Stimulated activated CD4-positive, alpha-beta T cell treated with anti-CD3 and anti-CD28 coated beads, Interleukin-4, amount 100 ng/mL, for 24 hours (primary cell): ENCODE measurements at regions not wholly inside any gene's neighbourhood (a gene's known extent, or its start where the extent isn't known, plus 50 kb on each side); places are given as distances from the start of the nearest gene placed in this dataset.

Experiments used
- DNase-seq: peaks from one replicate; pipeline ENCODE4 v3.0.0-alpha.2; 2020

DNA sequence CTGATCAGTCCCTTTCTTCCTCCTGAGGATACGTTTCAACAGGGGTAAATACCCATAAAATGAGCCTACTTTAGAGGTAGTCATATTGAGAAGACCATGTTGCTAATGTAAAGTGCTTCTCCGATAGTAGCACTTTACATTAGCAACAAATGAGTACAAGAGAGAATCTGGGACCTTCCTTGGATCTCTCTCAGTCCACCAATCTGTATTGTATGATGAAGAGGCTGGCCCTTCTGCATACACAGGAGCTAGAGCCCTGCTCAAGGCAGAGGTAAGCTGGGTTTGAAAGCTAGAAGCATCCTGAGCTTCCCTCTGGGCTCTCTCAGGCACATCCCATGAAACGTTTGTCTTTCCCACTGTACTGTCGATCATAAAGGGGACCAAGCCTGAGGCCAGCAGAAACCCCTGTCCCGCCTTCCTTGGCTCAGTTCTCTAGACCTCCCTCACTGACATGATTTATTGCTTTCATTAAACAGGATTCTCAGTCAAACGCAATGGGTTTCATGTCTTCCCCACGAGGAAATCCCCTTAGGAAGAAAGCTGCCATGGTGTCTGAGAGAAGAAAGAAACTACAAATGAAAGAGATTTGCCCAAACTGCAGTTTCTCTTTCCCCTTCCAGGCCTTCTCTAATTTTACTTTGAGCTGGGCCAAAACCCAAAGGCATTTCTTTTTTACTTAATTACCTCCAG, 62.8 kb upstream of the BCAR3 start:
- DNase-seq, result no peak

DNA sequence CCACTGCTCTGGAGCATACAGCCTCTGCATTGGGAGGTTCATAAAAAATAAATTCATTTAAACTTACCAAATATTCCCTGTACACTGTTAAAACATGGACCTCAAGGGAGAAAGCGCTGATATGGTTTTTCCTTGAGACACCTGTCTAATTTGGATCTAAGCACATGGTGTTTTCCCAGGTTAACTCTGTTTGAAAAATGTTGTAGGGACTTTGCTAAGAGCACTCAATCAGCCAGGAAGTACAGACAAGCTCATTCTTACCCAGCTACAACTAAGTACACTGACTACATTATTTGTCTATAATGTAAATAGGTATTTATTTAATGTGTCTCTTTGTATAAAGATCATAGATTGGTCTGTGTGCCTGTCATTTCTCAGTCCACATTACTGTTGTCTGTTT, 61.8 kb upstream of the BCAR3 start:
- DNase-seq, result no peak

DNA sequence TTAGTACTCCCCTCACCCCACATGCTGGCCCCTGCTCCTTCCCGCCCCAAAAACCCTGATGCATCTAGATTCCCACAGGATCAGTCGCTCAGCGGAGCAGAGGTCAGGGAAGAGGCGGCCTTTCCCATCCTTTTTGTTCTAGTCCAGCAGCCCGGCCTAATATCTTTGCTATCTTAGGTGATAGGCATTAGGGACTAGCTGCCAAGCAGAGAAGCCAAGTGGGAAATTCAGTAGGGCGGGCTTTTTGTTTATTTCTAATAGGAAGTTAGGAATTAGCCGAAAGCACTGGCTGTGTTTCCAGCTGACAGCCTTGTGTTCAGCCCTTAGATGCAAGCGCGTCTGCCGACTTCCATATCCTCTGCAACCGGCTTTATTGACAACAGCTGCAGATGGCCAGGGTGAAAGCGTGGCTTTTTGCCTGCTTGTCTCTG, 59.0 kb upstream of the BCAR3 start:
- DNase-seq, result no peak

DNA sequence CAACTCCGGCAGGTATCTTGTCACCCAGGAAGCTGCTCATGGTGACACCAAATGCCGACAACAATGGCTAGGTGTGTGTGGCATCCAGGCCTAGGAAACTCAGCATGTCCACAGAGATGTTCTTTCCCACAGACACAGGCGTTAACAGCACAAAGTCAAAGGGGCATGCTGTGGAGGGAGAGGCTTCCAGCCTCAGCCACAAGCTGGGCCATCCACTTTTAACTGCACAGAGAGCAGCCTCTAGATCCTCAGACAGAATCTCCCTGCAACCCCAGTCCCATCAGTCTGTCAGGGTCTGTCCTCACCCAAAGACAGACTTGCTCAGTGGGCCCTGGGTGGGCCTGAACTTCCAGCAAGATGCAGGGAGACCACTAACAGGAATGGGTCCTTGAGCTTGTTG, 58.5 kb upstream of the BCAR3 start:
- DNase-seq, result no peak

DNA sequence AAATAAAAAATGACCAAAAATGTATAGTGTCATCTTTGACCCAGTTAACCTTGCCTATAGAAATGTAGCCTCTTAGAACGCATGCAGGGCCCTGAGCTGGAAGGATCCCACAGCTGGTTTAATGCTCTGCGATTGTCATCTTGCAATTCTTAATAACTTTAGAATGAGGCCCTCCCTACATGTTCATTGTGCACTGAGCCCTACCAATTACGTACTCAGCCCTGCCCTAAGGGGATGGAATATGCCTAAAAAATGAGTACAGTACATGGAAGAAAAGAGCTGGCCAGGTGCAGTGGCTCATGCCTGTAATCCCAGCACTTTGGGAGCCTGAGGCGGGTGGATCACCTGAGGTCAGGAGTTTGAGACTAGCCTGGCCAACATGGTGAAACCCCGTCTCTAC, 57.8 kb upstream of the BCAR3 start:
- DNase-seq, result no peak

DNA sequence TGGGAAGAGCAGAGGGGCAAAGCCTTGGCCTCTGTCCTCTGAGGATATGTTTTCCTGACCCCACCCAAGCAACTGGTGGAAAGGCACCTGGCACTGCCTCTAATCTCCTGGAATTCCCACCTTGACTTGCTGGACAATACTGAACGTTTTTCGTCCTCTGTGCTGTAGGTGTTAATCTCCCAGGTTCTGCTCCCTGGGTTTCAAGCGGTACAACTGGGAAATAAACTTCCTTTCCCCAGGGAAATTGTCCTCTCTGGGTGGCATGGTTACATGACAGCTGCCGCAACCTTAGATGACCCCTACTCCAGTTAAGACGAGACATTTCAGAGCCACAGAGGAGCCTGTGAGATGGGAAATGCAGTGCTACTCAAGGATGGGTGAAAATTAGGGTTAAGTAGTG, 57.3 kb upstream of the BCAR3 start:
- no peak for DNase-seq

DNA sequence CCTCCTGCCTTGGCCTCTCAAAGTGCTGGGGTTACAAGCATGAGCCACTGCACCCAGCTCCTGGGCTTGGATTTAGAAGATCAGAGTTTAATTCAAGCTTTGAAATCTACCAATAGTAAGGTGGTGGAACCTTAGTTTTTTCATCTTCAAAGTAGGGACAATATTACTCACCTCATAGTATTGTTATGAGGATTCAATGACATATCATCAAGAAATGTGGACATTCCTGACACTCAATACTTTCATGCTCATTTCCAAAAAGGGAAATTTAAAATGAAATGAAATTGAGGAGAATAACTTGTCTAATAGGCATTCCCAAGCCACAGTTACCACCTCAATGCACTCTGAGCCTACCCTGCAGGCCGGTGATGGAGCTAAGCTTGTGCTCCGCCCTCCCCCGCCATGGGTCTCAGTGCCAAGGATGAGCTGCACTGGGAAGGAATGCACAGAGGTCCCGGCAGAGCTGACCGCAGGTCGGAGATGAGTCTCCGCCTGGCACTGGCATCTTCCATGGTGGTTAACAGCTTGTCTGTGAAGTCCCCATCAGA, 56.5 kb upstream of the BCAR3 start:
- DNase-seq, result no peak

DNA sequence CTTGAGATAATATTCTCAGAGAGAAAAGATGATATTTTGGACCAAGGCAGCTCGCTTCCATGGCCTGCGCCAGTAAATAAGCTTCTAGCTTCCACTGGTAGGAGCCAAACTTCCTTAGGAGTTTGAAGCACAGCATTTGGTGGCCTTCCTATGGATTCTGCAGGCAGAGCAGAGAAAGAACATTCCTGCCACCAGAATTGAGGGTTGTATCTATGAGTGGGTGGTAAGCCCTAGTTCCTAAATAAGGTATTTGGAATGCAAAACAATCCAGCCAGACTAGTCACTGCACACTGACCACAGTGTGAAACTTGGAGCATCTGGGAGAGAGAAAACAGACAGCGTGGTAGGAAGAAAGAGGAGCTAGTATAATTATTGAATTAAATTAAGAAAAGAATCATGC, 54.1 kb upstream of the BCAR3 start:
- DNase-seq, result no peak

DNA sequence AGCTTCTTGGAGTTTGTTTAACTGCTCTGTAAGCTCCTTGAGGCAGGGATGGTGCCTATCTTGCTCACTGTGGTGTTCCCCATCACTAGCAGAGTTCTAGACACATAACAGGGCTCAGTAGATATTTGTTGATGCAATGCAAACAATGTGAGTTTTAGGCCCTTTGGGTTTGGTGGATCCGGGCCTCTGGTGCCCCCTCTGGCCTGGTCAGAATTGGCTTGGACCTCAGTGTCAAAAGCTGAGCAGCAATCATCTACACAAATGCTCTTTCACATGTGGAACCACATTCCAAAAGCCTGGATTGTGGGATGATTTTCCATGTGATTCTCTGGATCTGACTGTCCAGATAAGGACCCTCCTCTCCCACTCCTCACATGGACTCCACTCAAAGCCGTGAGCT, 53.4 kb upstream of the BCAR3 start:
- no peak for DNase-seq

DNA sequence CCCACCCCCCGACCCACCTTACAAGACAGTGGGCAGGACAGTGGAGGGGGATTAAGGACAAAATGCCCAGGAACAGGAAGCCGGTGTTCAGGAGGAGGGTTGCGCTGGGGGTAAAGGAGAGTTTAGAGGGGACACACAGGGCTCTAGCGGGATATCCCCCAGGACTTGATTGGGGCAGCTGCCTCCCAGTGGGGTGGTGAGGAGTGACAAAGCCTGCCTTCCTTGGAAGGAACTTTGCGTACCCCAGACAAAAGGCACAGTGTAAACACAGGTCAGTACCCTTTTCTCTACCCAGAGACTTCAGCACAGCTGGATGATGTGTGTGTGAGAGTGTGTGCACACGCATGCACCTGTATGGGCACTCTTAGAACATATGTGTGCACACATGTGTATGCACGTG, 51.7 kb upstream of the BCAR3 start:
- no peak for DNase-seq

DNA sequence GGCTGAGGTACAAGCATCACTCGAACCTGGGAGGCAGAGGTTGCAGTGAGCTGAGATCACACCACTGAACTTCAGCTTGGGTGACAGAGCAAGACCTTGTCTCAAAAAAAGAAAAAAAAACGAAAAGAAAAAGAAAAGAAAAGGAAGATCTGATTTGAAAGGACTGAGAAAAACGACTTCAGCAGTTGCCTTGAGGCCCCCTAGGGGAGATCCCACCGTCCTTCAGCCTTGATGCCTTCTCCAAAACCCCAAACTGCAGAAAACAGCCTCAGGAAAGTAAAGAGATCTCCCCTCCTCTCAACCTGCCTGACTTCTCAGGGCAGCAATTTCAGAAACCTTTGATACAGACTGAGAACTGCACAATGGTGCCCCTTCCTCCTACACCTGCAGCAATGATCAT, 50.9 kb upstream of the BCAR3 start:
- no peak for DNase-seq
